ENCODE measurements at regions not wholly inside any gene's neighbourhood (a gene's known extent, or its start where the extent isn't known, plus 50 kb on each side); places are given as distances from the start of the nearest gene placed in this dataset.

- Histone ChIP-seq H3K27ac (no peak overlapping the region), H3K27me3 (no peaks in the 10 kb centered on the region; the same call in 1 of the 2 replicates), H3K36me3 (no peaks in the 10 kb centered on the region), H3K4me3 (no peak overlapping the region), H3K9me3 (replicated peaks) (no peaks in the 10 kb centered on the region), H3K4me1 (peaks cover 8% of the 10 kb centered on the region)
- DNase-seq = no peak
These were observed 134.9 kb downstream of the RCN1 start for GRCh38 chr11:32225571-32226285.

GRCh38 chr11:32226480-32226879 is 135.6 kb downstream of the RCN1 start:
- no peak for DNase-seq
- Histone ChIP-seq H3K4me3 (no peak overlapping the region), H3K27ac (no peak overlapping the region), H3K4me1 (peaks cover 8% of the 10 kb centered on the region), H3K27me3 (no peaks in the 10 kb centered on the region; the same call in 1 of the 2 replicates), H3K36me3 (no peaks in the 10 kb centered on the region), H3K9me3 (replicated peaks) (no peaks in the 10 kb centered on the region)

- peaks cover 8% of the 10 kb centered on the region for H3K4me1 ChIP-seq
- peak; percentile 29 to 66 for DNase-seq
- H3K4me3 ChIP-seq = no peak overlapping the region
- no peaks in the 10 kb centered on the region for H3K36me3 ChIP-seq
- H3K9me3 ChIP-seq (replicated peaks) = no peaks in the 10 kb centered on the region
- no peak overlapping the region for H3K27ac ChIP-seq
- no peaks in the 10 kb centered on the region; the same call in 1 of the 2 replicates for H3K27me3 ChIP-seq
These were observed 138.8 kb downstream of the RCN1 start for GRCh38 chr11:32229576-32230240.

GRCh38 chr11:32231909-32232493 is 141.1 kb downstream of the RCN1 start:
- H3K4me1 ChIP-seq = peaks cover 8% of the 10 kb centered on the region
- no peaks in the 10 kb centered on the region for H3K9me3 ChIP-seq (replicated peaks)
- H3K36me3 ChIP-seq = no peaks in the 10 kb centered on the region
- no peaks in the 10 kb centered on the region; the same call in 1 of the 2 replicates for H3K27me3 ChIP-seq
- H3K4me3 ChIP-seq = no peak overlapping the region
- peak in 1 of 2 experiments; percentile 34 for DNase-seq
- H3K27ac ChIP-seq = no peak overlapping the region

- no peak overlapping the region for H3K4me3 ChIP-seq
- H3K9me3 ChIP-seq (replicated peaks) = no peaks in the 10 kb centered on the region
- H3K4me1 ChIP-seq = peaks cover 8% of the 10 kb centered on the region
- H3K36me3 ChIP-seq = no peaks in the 10 kb centered on the region
- no peak overlapping the region for H3K27ac ChIP-seq
- no peaks in the 10 kb centered on the region; the same call in 1 of the 2 replicates for H3K27me3 ChIP-seq
- no peak for DNase-seq
These were observed 141.6 kb downstream of the RCN1 start for GRCh38 chr11:32232516-32232915.

GRCh38 chr11:32233276-32233675 is 142.4 kb downstream of the RCN1 start:
- no peaks in the 10 kb centered on the region for H3K9me3 ChIP-seq (replicated peaks)
- H3K27me3 ChIP-seq = no peaks in the 10 kb centered on the region; the same call in 1 of the 2 replicates
- DNase-seq = no peak
- no peak overlapping the region for H3K4me3 ChIP-seq
- peaks cover 8% of the 10 kb centered on the region for H3K4me1 ChIP-seq
- H3K36me3 ChIP-seq = no peaks in the 10 kb centered on the region
- no peak overlapping the region for H3K27ac ChIP-seq

- no peak overlapping the region for H3K27ac ChIP-seq
- H3K9me3 ChIP-seq (replicated peaks) = no peaks in the 10 kb centered on the region
- no peak overlapping the region for H3K4me3 ChIP-seq
- H3K27me3 ChIP-seq = no peaks in the 10 kb centered on the region; the same call in 1 of the 2 replicates
- no peak for DNase-seq
- no peaks in the 10 kb centered on the region for H3K36me3 ChIP-seq
- peaks cover 8% of the 10 kb centered on the region for H3K4me1 ChIP-seq
These were observed 143.1 kb downstream of the RCN1 start for GRCh38 chr11:32233928-32234327.

GRCh38 chr11:32244453-32244852 is 153.6 kb downstream of the RCN1 start:
- Histone ChIP-seq H3K4me1 (no peaks in the 10 kb centered on the region), H3K36me3 (no peaks in the 10 kb centered on the region), H3K27me3 (no peaks in the 10 kb centered on the region), H3K27ac (no peak overlapping the region), H3K4me3 (no peak overlapping the region), H3K9me3 (replicated peaks) (no peaks in the 10 kb centered on the region)
- DNase-seq = no peak

GRCh38 chr11:32253706-32254105 is 162.8 kb downstream of the RCN1 start:
- no peak overlapping the region for H3K4me3 ChIP-seq
- H3K4me1 ChIP-seq = no peaks in the 10 kb centered on the region
- no peaks in the 10 kb centered on the region for H3K27me3 ChIP-seq
- no peak overlapping the region for H3K27ac ChIP-seq
- H3K9me3 ChIP-seq (replicated peaks) = no peaks in the 10 kb centered on the region
- DNase-seq = no peak
- H3K36me3 ChIP-seq = no peaks in the 10 kb centered on the region

- no peak for DNase-seq
- Histone ChIP-seq H3K27ac (no peak overlapping the region), H3K27me3 (no peaks in the 10 kb centered on the region), H3K9me3 (replicated peaks) (no peaks in the 10 kb centered on the region), H3K36me3 (no peaks in the 10 kb centered on the region), H3K4me3 (no peak overlapping the region), H3K4me1 (no peaks in the 10 kb centered on the region)
These were observed 165.0 kb downstream of the RCN1 start for GRCh38 chr11:32255841-32256240.

GRCh38 chr11:32256466-32256865 is 165.6 kb downstream of the RCN1 start:
- Histone ChIP-seq H3K9me3 (replicated peaks) (no peaks in the 10 kb centered on the region), H3K27me3 (no peaks in the 10 kb centered on the region), H3K27ac (no peak overlapping the region), H3K36me3 (no peaks in the 10 kb centered on the region), H3K4me3 (no peak overlapping the region), H3K4me1 (no peaks in the 10 kb centered on the region)
- DNase-seq = no peak

GRCh38 chr11:32259641-32260081 is 168.8 kb downstream of the RCN1 start:
- no peaks in the 10 kb centered on the region for H3K9me3 ChIP-seq (replicated peaks)
- no peak overlapping the region for H3K4me3 ChIP-seq
- H3K27me3 ChIP-seq = no peaks in the 10 kb centered on the region
- H3K36me3 ChIP-seq = no peaks in the 10 kb centered on the region
- H3K27ac ChIP-seq = no peak overlapping the region
- H3K4me1 ChIP-seq = no peaks in the 10 kb centered on the region
- peak; percentile 11 to 36 for DNase-seq

GRCh38 chr11:32262367-32262766 is 171.5 kb downstream of the RCN1 start:
- DNase-seq = no peak
- Histone ChIP-seq H3K9me3 (replicated peaks) (no peaks in the 10 kb centered on the region), H3K27me3 (no peaks in the 10 kb centered on the region), H3K36me3 (no peaks in the 10 kb centered on the region), H3K4me3 (no peak overlapping the region), H3K27ac (no peak overlapping the region), H3K4me1 (no peaks in the 10 kb centered on the region)

- H3K4me3 ChIP-seq = no peak overlapping the region
- DNase-seq = no peak
- no peaks in the 10 kb centered on the region for H3K36me3 ChIP-seq
- H3K4me1 ChIP-seq = no peaks in the 10 kb centered on the region
- no peaks in the 10 kb centered on the region for H3K9me3 ChIP-seq (replicated peaks)
- no peaks in the 10 kb centered on the region for H3K27me3 ChIP-seq
- no peak overlapping the region for H3K27ac ChIP-seq
These were observed 169.4 kb downstream of the WT1 start for GRCh38 chr11:32265911-32266310.

GRCh38 chr11:32266601-32267000 is 168.7 kb downstream of the WT1 start:
- Histone ChIP-seq H3K4me1 (no peaks in the 10 kb centered on the region), H3K36me3 (no peaks in the 10 kb centered on the region), H3K4me3 (no peak overlapping the region), H3K9me3 (replicated peaks) (no peaks in the 10 kb centered on the region), H3K27ac (no peak overlapping the region), H3K27me3 (no peaks in the 10 kb centered on the region)
- DNase-seq = no peak
